ENCODE measurements at regions not wholly inside any gene's neighbourhood (a gene's known extent, or its start where the extent isn't known, plus 50 kb on each side); places are given as distances from the start of the nearest gene placed in this dataset.

GRCh38 chr15:46543626-46544025 lies 908.8 kb downstream of the SQOR start:
- TF ChIP-seq CTCF (conservative IDR thresholded peaks at IDR 0.05; ENCODE audit: low read depth, low read length) = no peak
- no peak for TF ChIP-seq USF2 (IDR thresholded peaks at IDR 0.05; ENCODE audit: low read depth, low read length)
- TF ChIP-seq CHD1 (IDR thresholded peaks at IDR 0.05; ENCODE audit: low read depth, low read length) = no peak
- TF ChIP-seq SMC3 (IDR thresholded peaks at IDR 0.05; ENCODE audit: low read depth, low read length) = no peak
- TF ChIP-seq RCOR1 (IDR thresholded peaks at IDR 0.05; ENCODE audit: insufficient replicate concordance, low read length) = no peak
- no peak for TF ChIP-seq POLR2A (IDR thresholded peaks at IDR 0.05; ENCODE audit: low read depth, low read length)
- no peak for TF ChIP-seq NFE2L2 (IDR thresholded peaks at IDR 0.05; ENCODE audit: low read depth, low read length)
- TF ChIP-seq CEBPB (IDR thresholded peaks at IDR 0.05; ENCODE audit: low read depth, low read length) = no peak
- TF ChIP-seq MAFK (IDR thresholded peaks at IDR 0.05; ENCODE audit: low read depth, low read length) = no peak
- TF ChIP-seq RAD21 (IDR thresholded peaks at IDR 0.05; ENCODE audit: low read length) = no peak
- TF ChIP-seq MXI1 (IDR thresholded peaks at IDR 0.05; ENCODE audit: borderline replicate concordance, low read depth, low read length) = no peak
- TF ChIP-seq ELK1 (IDR thresholded peaks at IDR 0.05; ENCODE audit: borderline replicate concordance, low read depth, low read length) = no peak
- no peak for TF ChIP-seq RFX5 (IDR thresholded peaks at IDR 0.05; ENCODE audit: low read depth, low read length)

Measured in IMR-90 (cell line).